NB4 (cell line): ENCODE measurements at regions not wholly inside any gene's neighbourhood (a gene's known extent, or its start where the extent isn't known, plus 50 kb on each side); places are given as distances from the start of the nearest gene placed in this dataset.

ENCODE experiments used
- POLR2A ChIP-seq: IDR thresholded peaks from 2 replicates; pipeline ENCODE4 v1.6.1; 2011; ENCODE audit warnings: mild to moderate bottlenecking; ENCODE audit not compliant: insufficient read length; ENCODE audit errors: extremely low read depth
- TF ChIP-seq, protein P1 (sequence below): IDR thresholded peaks from one replicate; pipeline ENCODE4 v1.5.1; 2012; ENCODE audit warnings: low read depth, low read length
- TF ChIP-seq, protein P2 (sequence below): IDR thresholded peaks from 2 replicates; pipeline ENCODE4 v1.6.1; 2011; ENCODE audit warnings: low read depth, low read length

DNA sequence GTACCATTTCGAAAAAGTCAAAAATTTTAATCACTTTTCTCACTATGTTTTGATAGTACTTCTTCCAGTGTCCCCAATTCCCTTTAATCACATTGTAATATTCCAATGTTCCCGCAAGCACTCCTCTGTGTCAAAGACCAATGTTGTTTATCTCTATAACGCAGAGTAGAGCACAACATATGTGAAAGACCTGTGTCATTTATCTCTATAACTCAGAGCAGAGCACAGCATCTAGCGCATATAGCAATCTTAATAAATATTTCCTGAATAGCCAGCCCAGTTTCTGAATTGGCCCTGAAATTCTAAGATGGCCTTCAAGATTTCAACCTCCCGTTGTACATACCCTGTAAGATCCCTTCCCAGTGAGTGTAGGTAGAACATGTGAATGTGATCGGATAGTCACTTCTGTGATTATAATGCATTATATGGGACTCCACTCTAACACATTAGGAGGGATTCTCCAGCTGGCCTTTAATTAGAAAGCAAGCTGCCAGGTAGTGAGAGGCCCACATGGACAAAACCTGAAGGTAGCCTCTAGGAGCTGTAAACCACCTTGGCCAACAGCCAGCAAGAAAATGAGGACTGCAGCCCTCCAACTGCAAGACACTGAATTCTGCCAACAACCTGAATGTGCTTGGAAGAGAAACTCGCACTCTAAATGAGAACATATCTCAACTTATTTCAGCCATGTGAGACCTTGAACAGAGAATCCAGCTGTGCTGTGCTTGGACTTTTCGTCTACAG, 238.8 kb upstream of the SYT10 start:
- TF ChIP-seq, protein P1, sequence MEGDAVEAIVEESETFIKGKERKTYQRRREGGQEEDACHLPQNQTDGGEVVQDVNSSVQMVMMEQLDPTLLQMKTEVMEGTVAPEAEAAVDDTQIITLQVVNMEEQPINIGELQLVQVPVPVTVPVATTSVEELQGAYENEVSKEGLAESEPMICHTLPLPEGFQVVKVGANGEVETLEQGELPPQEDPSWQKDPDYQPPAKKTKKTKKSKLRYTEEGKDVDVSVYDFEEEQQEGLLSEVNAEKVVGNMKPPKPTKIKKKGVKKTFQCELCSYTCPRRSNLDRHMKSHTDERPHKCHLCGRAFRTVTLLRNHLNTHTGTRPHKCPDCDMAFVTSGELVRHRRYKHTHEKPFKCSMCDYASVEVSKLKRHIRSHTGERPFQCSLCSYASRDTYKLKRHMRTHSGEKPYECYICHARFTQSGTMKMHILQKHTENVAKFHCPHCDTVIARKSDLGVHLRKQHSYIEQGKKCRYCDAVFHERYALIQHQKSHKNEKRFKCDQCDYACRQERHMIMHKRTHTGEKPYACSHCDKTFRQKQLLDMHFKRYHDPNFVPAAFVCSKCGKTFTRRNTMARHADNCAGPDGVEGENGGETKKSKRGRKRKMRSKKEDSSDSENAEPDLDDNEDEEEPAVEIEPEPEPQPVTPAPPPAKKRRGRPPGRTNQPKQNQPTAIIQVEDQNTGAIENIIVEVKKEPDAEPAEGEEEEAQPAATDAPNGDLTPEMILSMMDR = no peak
- TF ChIP-seq, protein P2, sequence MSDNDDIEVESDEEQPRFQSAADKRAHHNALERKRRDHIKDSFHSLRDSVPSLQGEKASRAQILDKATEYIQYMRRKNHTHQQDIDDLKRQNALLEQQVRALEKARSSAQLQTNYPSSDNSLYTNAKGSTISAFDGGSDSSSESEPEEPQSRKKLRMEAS = no peak
- TF ChIP-seq POLR2A = no peak
